GM21576 (cell line): ENCODE measurements at regions not wholly inside any gene's neighbourhood (a gene's known extent, or its start where the extent isn't known, plus 50 kb on each side); places are given as distances from the start of the nearest gene placed in this dataset.

Experiments used
- ATAC-seq: cut with Tn5 transposase; IDR thresholded peaks from one replicate; pipeline ENCODE4 v1.9.1; 2021; ENCODE audit warnings: mild to moderate bottlenecking, moderate library complexity; ENCODE audit not compliant: unreplicated experiment

DNA sequence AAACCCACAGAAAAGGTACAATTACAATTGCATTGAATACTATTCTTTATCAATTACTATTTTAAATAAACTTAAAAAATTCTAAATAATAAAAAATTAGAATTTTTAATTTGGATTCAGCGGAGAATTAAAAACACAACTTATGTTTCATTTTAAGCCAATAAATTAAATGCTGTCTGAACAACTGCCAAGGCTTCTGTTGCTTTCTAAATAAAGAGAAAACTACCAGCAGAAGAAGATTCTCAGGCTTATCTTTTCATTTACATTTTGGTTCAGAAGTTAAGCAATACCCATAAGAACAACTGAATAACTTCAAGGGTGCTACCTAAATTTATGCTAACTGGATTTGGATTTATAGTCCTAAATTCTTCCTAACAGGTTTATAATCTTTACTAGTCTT is 150.0 kb upstream of the FTMT start:
- ATAC-seq, result no peak

DNA sequence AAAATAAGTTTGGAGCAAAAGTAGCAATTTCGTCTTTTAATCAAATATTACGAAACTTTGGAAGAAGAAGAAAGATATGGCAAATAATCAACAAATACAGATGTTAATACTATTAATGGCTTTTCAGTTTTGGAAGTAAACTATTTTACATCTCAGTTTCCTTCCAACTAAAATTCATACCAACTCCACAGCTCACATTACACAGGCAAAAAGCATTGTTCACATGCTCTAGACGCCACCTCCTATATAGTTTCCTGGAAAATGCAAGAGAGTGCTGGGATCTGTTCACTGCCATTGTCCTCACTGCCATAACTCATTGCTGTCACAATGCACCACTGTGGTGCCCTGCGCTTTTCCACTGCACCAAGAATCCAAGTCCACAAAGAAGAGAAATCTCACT is 149.0 kb upstream of the FTMT start:
- no peak for ATAC-seq

DNA sequence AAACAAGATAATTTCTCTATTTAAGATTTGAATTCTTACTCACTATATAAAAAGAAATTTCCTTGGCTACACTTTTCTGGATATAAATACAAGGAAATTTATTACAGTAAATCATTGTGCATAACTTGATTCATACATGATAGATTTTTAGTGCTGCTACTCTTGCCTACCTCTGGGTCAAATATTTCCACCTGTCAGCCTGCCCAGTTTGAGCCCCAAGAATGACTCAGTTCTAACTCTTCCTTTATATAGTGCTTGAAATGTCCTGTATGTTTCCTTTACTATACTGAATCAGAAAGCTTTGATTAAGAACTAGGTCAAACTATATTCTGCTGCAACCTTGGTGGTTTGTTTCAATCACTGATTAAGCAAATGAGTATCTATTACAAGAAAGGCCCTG is 147.4 kb upstream of the FTMT start:
- ATAC-seq, result no peak

DNA sequence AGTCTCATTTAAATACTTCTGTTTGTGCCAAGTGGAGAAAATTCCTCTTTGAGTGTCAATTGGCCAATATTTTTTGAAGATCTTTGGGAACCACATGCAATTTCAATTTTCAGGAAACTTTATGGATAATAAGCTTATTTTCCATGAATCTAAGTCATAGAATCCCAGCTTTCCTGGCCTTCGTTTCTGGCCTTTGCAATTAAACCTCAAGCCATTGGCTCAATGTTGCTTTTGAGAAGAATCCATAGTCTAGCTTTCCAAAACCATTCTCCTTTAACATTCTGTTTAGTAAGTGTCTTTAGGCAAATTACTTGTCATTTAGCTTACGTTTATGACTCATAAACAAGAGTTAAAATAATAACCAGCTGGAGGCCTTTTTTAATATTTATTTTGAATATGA is 145.0 kb upstream of the FTMT start:
- ATAC-seq, result no peak

DNA sequence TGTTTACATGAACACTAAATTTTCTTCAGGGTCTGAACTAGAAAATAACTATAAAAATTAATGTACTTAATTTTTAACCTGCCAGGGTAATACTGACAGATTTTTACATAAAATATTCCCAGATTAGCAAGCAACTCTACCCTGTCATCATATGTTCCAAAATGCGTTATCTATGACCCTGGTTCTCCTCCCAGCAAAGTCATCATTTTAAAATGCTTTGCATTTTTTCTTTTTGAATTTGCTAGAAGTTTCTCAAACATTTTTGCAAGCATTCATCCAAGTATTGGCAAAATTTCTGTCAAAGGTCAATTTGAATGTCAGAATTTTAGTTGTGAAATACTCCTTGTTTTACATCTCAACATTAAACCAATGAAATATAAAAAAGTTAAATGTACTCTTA is 144.5 kb upstream of the FTMT start:
- ATAC-seq, result no peak

DNA sequence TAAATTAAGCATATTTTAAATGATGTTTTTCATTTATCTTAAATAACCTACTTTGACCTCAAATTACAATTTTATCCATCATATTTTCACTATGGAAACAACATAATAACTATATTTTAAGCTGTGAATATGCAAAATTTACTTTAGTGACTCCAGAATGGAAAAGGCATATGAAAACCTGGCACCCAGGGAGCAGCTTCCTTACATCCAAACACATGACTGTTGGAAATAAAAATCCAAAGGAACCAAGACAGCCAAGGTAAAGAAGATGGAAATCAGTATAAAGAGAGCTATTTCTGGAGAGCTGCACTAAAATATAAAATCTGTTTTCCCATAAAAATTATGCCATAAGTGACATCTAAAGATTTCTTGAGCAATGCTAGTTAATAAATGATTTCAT is 140.3 kb upstream of the FTMT start:
- no peak for ATAC-seq

DNA sequence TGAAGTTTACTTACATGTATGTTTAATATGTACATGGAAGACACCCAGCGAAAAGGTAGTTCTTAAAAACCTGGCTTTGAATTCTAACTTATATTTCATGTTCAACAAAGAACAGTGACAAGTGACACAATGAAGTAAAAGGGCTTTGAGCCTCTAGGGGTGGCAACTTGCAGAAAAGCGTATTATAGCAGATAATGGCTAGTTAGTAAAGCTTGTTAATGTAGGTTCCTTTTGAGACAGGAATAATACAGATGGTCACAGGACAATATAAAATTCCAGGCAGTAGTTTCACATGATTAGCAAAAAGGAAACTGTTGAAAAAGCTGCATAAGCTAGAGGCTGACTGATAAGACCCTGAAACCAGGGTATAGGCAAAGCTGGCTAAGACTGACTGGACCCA is 132.4 kb upstream of the FTMT start:
- ATAC-seq, result no peak

DNA sequence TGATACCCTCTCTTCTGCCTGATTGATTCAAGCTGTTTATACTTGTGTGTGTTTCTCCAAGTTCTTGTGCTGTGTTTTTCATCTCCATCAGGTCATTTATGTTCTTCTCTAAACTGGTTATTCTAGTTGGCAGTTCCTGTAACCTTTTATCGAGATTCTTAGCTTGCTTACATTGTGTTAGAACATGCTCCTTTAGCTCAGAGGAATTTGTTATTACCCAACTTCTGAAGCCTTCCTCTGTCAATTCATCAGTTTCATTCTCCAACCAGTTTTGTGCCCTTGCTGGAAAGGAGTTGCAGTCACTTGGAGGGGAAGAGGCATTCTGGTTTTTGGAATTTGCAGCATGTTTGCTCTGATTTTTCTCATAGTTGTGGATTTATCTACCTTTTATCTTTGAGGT is 126.2 kb upstream of the FTMT start:
- no peak for ATAC-seq

DNA sequence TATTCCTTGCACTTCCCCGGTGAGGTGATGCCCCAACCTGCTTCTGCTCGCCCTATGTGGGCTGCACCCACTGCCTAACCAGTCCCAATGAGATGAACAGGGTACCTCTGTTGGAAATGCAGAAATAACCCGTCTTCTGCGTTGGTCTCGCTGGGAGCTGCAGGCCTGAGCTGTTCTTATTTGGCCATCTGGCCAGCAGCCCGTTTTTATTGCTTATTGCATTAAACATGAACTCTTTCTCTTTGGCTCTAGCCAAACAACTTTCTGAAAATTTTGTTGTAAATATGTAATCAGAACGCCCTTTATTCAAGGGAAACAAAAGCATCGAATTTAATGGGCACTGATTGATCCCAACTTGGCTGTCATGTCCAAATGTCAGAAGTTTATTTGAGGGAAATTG is 124.7 kb upstream of the FTMT start:
- ATAC-seq, result no peak

DNA sequence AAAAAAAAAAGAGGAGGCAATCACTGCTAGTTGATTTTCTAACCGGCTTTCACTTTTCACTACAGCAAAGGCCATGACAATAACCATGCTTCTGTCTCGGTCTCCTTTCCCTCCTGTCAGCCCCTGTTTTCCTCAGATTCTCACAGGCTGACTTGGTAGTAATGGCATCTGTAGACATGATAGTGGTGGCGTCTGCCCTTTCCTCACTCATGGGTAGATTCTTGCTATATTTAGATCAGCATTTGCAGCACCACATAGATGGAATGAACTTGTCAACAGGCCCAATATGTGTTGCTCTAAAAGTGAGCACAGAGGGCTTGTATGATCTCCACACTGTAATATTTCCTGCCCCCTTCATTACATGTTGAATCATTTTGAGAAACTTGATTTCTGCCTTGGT is 120.3 kb upstream of the FTMT start:
- no peak for ATAC-seq

DNA sequence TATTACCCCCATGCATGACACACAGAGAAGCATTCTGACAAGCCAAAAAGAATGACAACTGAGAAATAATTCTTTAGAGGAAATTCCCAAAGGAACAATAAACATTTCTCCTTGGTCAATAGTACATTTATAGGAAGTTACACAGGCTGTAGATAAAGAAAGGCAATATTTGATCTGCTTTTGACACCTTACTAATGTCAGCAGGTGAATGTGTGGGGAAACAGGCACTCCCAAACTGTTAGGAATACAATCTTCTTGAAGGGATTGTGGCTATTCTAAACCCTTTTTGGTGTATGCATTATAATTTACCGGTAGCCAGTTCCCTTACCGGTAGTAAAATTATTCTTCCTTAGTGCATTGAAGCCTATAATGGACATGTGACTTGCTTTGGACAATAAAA is 116.1 kb upstream of the FTMT start:
- ATAC-seq, result no peak

DNA sequence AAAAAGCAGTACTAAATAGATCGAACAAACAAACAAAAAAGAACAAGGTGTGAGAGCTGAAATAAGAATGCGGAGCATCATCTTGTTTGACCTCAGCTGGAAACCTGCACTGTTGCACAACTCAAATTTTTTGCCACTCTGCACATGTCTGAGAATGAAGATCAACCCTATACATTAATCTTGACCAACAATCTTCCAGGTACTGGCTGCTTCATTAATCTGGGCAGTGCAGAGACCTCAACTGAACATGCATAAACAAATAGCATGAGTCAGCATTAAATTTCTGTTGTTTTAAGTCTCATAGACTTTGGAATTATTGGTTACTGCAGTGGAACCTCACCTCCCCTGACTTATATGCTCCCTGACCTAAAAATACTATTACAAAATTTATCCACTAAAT is 114.6 kb upstream of the FTMT start:
- no peak for ATAC-seq

DNA sequence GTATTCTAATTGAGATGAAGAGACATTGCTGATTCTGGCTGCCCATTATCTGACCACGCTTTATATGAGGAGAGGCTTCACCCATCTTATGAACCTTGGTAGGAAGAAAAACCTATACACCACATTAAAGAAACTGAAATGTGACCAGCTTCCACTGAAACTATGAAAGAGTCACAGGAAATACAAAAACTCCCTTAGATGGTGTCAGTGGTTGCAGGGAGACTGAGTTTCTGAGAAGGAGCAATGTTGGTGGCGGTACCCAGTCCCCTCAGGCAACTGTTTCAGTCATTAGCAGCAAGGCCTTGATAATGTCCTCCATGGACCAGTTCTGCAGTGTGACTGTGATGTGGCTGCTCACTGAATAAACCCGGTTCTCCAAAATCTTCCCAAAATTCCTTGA is 110.5 kb upstream of the FTMT start:
- ATAC-seq, result no peak

DNA sequence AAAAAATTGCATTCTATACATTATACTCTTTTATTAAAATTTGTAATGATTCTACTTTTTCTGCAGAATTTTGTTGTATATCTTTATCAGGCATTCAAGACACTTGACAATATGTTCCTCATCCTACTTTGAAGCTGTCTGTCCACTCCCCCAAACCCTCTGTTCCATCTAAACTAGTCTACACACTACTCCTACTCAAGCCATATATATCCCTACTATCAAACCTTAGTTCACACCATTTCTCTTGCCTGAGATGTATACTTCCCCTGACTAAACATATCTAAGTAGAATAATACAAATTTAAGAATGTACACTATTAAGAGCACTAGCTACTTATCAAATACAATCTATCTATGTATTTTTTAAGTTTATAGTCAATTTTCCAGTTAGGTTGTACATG is 107.1 kb upstream of the FTMT start:
- ATAC-seq, result no peak

DNA sequence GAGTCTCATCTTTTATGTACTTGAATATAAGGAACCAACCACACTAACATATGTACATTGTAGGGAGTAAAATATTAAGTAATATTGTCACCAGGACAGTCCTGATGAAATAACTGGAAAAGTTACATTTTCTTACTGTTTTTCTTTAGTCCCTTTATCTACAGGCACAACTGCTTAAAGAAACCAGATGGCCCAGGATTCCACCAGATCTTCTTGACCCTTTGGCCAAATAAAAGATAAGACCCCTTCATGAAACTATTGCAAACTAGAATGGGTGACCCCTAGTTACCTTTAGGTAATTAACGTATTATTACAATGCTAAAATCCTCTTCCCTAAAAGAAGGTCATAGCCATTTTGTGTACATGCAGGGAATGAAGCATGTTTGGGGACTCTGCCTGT is 106.3 kb upstream of the FTMT start:
- no peak for ATAC-seq

DNA sequence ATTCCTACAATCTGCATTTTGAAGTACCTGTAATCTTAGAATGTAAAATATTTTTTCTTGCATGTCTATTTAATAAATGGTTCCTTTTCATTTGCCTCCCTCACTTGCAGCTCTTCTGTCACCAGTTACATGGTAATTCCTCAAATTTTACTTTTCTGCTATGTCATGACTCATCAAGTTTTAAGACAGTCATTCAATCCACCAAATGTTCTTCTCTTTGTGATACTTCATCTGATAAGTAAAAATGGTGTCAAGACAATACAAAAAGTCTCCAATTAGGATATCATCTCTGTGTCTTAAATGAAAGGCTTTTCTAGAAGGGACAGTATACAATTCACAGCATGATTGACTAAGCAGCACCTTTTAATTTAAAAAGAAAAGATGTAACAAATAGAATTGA is 104.9 kb upstream of the FTMT start:
- ATAC-seq, result no peak

DNA sequence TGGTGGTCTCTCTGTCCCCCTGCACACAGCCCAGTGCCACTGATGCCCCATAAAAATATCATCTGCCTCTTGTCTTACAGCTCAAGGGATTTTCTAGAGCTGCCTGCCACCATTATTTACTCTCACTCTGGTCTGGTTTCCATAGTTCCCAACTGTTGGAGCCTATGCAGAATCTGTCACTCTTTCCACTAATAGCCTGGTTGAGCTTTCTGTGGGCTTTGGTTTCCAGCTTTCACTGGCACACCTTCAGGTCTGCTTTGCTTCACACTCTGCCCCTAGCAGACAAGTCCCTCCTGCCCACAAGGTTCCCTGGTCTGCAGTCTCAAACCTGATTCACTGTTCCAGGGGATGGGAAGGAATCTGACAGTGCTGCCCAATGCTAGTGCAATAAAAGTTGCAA is 103.0 kb upstream of the FTMT start:
- ATAC-seq, result no peak

DNA sequence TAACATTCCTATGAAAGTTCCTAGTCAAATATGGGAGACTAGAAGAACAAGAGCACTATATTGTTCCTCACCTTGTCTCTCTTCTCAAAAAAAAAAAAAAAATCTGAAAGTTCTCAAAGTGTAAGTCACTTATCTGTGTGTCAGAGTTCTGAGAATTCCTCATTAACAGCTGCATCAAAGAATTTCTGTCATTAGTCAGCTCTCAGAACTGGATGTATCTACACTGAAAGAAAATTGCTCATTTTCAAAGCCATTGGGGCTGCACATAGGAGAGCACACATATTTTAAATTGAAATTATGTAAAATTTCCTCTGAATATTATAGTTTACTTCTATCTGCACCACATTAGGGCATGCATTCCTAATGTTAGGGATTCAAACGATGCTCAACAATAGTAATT is 99.5 kb upstream of the FTMT start:
- ATAC-seq, result no peak

DNA sequence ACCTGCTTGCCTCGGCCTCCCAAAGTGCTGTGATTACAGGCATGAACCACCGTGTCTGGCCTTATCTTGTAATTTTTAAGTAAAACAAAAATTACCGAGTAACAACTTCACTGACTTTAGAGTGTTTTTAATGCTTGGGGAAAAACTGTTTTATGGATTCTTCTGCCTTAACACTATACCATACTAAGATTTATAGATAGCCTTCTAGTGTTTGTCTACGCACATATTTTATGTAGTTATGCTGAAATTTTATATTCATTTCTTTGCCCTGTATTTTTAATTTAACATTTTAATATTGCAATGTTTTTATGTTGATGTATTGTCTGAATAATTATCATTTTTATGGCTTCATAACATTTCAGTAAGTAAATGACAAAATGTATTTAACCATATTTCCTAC is 96.4 kb upstream of the FTMT start:
- no peak for ATAC-seq

DNA sequence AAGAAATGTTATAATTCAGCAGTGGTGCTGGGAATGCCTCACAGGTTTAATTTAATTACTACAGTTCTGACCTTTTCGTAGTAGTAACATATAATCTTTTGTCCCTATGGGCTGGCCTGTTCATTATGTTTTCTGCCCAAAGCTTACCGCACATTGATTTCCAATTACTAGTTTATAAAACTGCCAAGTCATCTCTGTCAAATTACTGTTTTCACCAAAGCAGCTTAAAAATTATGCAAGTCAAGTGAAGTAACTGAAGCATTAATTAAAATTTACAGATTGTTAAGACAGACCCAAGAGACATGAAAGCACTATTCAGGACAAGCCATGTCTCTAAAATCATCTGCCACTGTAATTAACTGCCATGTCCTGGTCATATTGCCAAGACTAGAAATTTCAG is 93.9 kb upstream of the FTMT start:
- ATAC-seq, result no peak

DNA sequence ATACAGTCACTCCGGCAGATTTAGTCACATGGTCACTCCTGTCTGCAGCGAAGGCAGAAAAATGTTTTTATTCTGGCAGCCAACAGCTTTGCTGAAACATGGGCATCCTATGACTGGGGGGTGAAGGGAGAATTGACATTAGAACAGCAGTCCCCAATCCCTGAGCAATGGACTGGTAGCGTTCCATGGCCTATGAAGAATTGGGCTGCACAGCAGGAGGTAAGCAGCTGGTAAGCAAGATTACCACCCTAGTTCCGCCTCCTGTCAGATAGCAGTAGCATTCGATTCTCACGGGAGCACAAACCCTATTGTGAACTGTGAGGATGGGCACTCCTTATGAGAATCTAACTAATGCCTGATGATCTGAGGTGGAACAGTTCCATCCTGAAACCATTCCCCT is 93.1 kb upstream of the FTMT start:
- no peak for ATAC-seq

DNA sequence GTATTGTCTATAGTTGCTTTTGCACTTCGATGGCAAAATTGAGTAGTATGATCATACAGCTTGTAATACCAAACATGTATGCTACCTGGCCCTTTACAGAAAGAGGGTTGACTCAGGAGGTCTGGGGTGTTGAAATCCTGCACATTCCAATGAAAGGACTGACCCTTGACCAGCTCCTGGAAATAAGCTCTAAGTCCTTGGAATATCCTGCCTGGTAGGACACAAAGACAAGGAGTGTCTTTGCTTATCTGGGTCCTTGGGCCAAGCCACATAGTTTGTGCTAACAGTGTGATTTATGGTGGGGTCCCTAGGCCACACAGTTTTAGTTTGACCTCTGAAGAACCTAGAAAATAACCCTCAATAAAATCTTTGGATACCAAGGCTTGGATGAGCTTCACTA is 89.3 kb upstream of the FTMT start:
- no peak for ATAC-seq

DNA sequence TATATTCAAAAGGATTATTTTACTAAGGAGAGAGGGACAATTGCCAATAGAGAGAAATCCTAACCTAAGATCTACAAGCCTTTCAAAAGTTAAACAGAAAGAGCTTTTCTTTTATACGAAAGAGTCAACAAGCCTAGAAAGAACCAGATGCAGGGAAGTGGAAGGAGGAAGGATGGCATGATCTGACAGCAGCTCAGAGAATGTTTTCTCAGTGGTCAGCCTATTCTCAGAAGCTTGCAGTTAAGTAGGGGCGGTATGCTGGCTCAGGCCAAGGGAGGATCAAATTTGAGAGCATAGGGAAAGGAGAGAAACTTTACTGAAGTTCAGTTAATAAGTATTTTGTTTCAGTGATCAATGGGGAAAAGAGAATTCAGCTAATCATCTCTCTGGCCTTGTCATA is 88.0 kb upstream of the FTMT start:
- ATAC-seq, result no peak

DNA sequence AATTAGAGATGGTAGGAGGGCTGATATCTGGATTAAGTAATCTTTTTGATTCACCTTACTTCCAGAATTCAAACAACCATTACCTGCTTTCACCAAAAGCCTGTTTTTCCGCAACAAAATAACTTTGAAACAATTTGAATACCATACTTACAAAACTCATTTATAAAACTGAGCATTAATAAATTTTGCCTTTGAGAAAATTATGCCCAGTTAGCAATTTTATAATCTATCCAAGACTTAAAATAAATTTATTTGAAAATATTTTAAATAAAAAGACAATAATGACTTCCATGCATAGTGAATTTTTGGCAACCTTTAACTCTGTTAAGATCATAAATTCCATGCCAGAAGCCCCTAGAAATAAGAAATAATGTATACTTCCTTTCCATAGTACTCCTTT is 71.3 kb upstream of the FTMT start:
- ATAC-seq, result no peak
